H9 (cell line): ENCODE measurements at regions not wholly inside any gene's neighbourhood (a gene's known extent, or its start where the extent isn't known, plus 50 kb on each side); places are given as distances from the start of the nearest gene placed in this dataset.

Source experiments
- DNase-seq: peaks from one replicate; pipeline ENCODE4 v3.0.0-alpha.2; 2017
- H2AFZ ChIP-seq: one replicate; pipeline ENCODE4 v1.6.1; 2013; ENCODE audit warnings: mild to moderate bottlenecking, low read length, control low read depth, moderate library complexity
- H2AK5ac ChIP-seq: 2 replicates; pipeline ENCODE4 v1.6.1; 2013; ENCODE audit warnings: low read length, control low read depth, mixed read lengths; ENCODE audit not compliant: insufficient read length
- H2BK120ac ChIP-seq: one replicate; pipeline ENCODE4 v1.6.1; 2013; ENCODE audit warnings: low read depth, mild to moderate bottlenecking, low read length, control low read depth, inconsistent platforms; ENCODE audit not compliant: poor library complexity, severe bottlenecking
- H2BK12ac ChIP-seq: 2 replicates; pipeline ENCODE4 v1.6.1; 2013; ENCODE audit warnings: low read length, control low read depth, mixed read lengths, low read depth; ENCODE audit not compliant: insufficient read length
- H2BK15ac ChIP-seq: 2 replicates; pipeline ENCODE4 v1.6.1; 2013; ENCODE audit warnings: low read depth, low read length, control low read depth
- H2BK20ac ChIP-seq: one replicate; pipeline ENCODE4 v1.6.1; 2013; ENCODE audit warnings: low read depth, mild to moderate bottlenecking, low read length, control low read depth, inconsistent platforms; ENCODE audit not compliant: poor library complexity, severe bottlenecking
- H2BK5ac ChIP-seq: 2 replicates; pipeline ENCODE4 v1.6.1; 2013; ENCODE audit warnings: low read length, control low read depth, mixed read lengths; ENCODE audit not compliant: insufficient read length
- H3K14ac ChIP-seq: 2 replicates; pipeline ENCODE4 v1.6.1; 2013; ENCODE audit warnings: low read length, control low read depth; ENCODE audit not compliant: insufficient read depth
- H3K18ac ChIP-seq: 2 replicates; pipeline ENCODE4 v1.6.1; 2013; ENCODE audit warnings: low read depth, mild to moderate bottlenecking, mixed read lengths, low read length, control low read depth; ENCODE audit not compliant: insufficient read length
- H3K23ac ChIP-seq: 2 replicates; pipeline ENCODE4 v1.6.1; 2013; ENCODE audit warnings: low read length, control low read depth, mixed read lengths, low read depth; ENCODE audit not compliant: insufficient read length
- H3K23me2 ChIP-seq: 2 replicates; pipeline ENCODE4 v1.6.1; 2013; ENCODE audit warnings: low read depth, mild to moderate bottlenecking, mixed read lengths, low read length, control low read depth; ENCODE audit not compliant: insufficient read length, poor library complexity, severe bottlenecking
- H3K27ac ChIP-seq: 2 replicates; pipeline ENCODE4 v1.5.1; 2013; ENCODE audit warnings: low read length, control low read depth, mixed read lengths, low read depth; ENCODE audit not compliant: insufficient read length
- H3K27me3 ChIP-seq: 2 replicates; pipeline ENCODE4 v1.6.1; 2013; ENCODE audit warnings: low read length, control low read depth, inconsistent platforms; ENCODE audit not compliant: insufficient read depth
- H3K4ac ChIP-seq: 2 replicates; pipeline ENCODE4 v1.6.1; 2013; ENCODE audit warnings: low read depth, mild to moderate bottlenecking, control low read depth, inconsistent platforms, low read length, moderate library complexity
- H3K4me1 ChIP-seq: 2 replicates; pipeline ENCODE4 v1.6.1; 2013; ENCODE audit warnings: low read length, control low read depth, inconsistent platforms; ENCODE audit not compliant: insufficient read depth
- H3K4me2 ChIP-seq: 2 replicates; pipeline ENCODE4 v1.6.1; 2013; ENCODE audit warnings: low read length, control low read depth, mixed read lengths; ENCODE audit not compliant: insufficient read length, insufficient read depth
- H3K56ac ChIP-seq: 2 replicates; pipeline ENCODE4 v1.6.1; 2013; ENCODE audit warnings: low read depth, mild to moderate bottlenecking, mixed read lengths, low read length, control low read depth; ENCODE audit not compliant: insufficient read length
- H3K79me1 ChIP-seq: 2 replicates; pipeline ENCODE4 v1.6.1; 2013; ENCODE audit warnings: low read depth, mild to moderate bottlenecking, moderate library complexity, low read length, control low read depth, inconsistent platforms; ENCODE audit not compliant: insufficient read depth, poor library complexity, severe bottlenecking
- H3K79me2 ChIP-seq: 2 replicates; pipeline ENCODE4 v1.6.1; 2013; ENCODE audit warnings: low read length, control low read depth, inconsistent platforms; ENCODE audit not compliant: insufficient read depth
- H3K9ac ChIP-seq: 2 replicates; pipeline ENCODE4 v1.6.1; 2013; ENCODE audit warnings: low read length, control low read depth, mixed read lengths; ENCODE audit not compliant: insufficient read length; ENCODE audit errors: extremely low read depth
- H3K9me3 ChIP-seq: one replicate; pipeline ENCODE4 v1.6.1; 2013; ENCODE audit warnings: low read depth, low read length, inconsistent platforms; ENCODE audit not compliant: control insufficient read depth
- H3T11ph ChIP-seq: one replicate; pipeline ENCODE4 v1.6.1; 2013; ENCODE audit warnings: mild to moderate bottlenecking, low read length, control low read depth, inconsistent platforms
- H4K20me1 ChIP-seq: one replicate; pipeline ENCODE4 v1.6.1; 2013; ENCODE audit not compliant: control insufficient read depth, insufficient read length, insufficient read depth
- H4K5ac ChIP-seq: 2 replicates; pipeline ENCODE4 v1.6.1; 2013; ENCODE audit warnings: low read depth, mild to moderate bottlenecking, mixed read lengths, low read length, control low read depth; ENCODE audit not compliant: insufficient read length
- H4K8ac ChIP-seq: replicated peaks from 2 replicates; pipeline ENCODE4 v1.6.1; 2013; ENCODE audit warnings: low read length, control low read depth, mixed read lengths, low read depth; ENCODE audit not compliant: insufficient read length
- H4K91ac ChIP-seq: 2 replicates; pipeline ENCODE4 v1.6.1; 2013; ENCODE audit warnings: low read depth, mild to moderate bottlenecking, moderate library complexity, mixed read lengths, low read length, control low read depth; ENCODE audit not compliant: insufficient read length
- H3K27ac Mint-ChIP-seq, 3 experiments: 2 replicates in 2 of 3; 3 replicates in 1 of 3; pipeline ENCODE4 v1.8.0; 2020 to 2021; ENCODE audit warnings: mixed read lengths in 3 of 3, mild to moderate bottlenecking in 1 of 3, moderate library complexity in 1 of 3
- H3K27me3 Mint-ChIP-seq: 2 replicates; pipeline ENCODE4 v1.8.0; 2021; ENCODE audit warnings: low read depth, mild to moderate bottlenecking, moderate library complexity, mixed read lengths
- H3K36me3 Mint-ChIP-seq, 3 experiments: 2 replicates in 2 of 3; 3 replicates in 1 of 3; pipeline ENCODE4 v1.8.0; 2020 to 2021; ENCODE audit warnings: low read depth in 3 of 3, mixed read lengths in 3 of 3; ENCODE audit not compliant: insufficient read depth in 1 of 3
- H3K4me1 Mint-ChIP-seq, 2 experiments: 2 replicates each; pipeline ENCODE4 v1.8.0; 2020; ENCODE audit warnings: mixed read lengths in 2 of 2
- H3K4me3 Mint-ChIP-seq, 2 experiments: 2 replicates in 1 of 2; 3 replicates in 1 of 2; pipeline ENCODE4 v1.8.0; 2020 to 2021; ENCODE audit warnings: mild to moderate bottlenecking in 2 of 2, mixed read lengths in 2 of 2, moderate library complexity in 1 of 2
- H3K9me3 Mint-ChIP-seq, 2 experiments: 2 replicates in 1 of 2; 3 replicates in 1 of 2; pipeline ENCODE4 v1.8.0; 2020; ENCODE audit warnings: mild to moderate bottlenecking in 2 of 2, mixed read lengths in 2 of 2, moderate library complexity in 1 of 2
- CTCF ChIP-seq: fragments of 200-600 bp; sonication (generic); conservative IDR thresholded peaks from 3 replicates; pipeline ENCODE4 v1.8.0; 2021; ENCODE audit warnings: antibody characterized with exemption, mild to moderate bottlenecking
- WGBS: extraction: QIAGEN DNeasy Blood & Tissue Kit; methylation state at CpG from one replicate; pipeline ENCODE4 v1.1.7; 2013; ENCODE audit warnings: missing lambda C conversion rate, low lambda C conversion rate, mixed read lengths; ENCODE audit not compliant: insufficient read length; ENCODE audit errors: extremely low coverage; 5-methylcytosine and 5-hydroxymethylcytosine counted together

- H3K36me3 Mint-ChIP-seq, result no peaks in the 10 kb centered on the region
Observed at GRCh38 chr4:28432348-28433025, 1571.8 kb downstream of the STIM2 start.

More at GRCh38 chr4:28432348-28433025, 1571.8 kb downstream of the STIM2 start:
- Histone ChIP-seq H2BK20ac (no peak overlapping the region), H2BK15ac (no peak overlapping the region), H2BK5ac (no peak overlapping the region), H3K14ac (no peak overlapping the region), H3K9ac (no peak overlapping the region), H3K79me2 (no peaks in the 10 kb centered on the region), H4K20me1 (no peaks in the 10 kb centered on the region), H3K27me3 (no peaks in the 10 kb centered on the region), H4K8ac (no peak overlapping the region), H3K9me3 (no peaks in the 10 kb centered on the region), H3K4ac (no peak overlapping the region), H3K23ac (no peak overlapping the region), H3K4me1 (peaks cover 5% of the 10 kb centered on the region; the same call in 1 of the 2 replicates), H3K4me2 (no peak overlapping the region), H2AFZ (no peak overlapping the region), H3K79me1 (no peaks in the 10 kb centered on the region), H2BK120ac (no peak overlapping the region), H2BK12ac (no peak overlapping the region), H3K18ac (no peak overlapping the region), H3K23me2 (no peaks in the 10 kb centered on the region), H3K27ac (no peak overlapping the region), H2AK5ac (no peak overlapping the region), H4K5ac (no peak overlapping the region), H3K56ac (peak overlapping the region; percentile 24), H4K91ac (no peak overlapping the region), H3T11ph (no peak overlapping the region)
- Mint-ChIP-seq H3K27me3 (no peaks in the 10 kb centered on the region), H3K4me1 (peaks cover 20 to 30% of the 10 kb centered on the region in 2 experiments), H3K4me3 (no peak overlapping the region), H3K27ac (peak overlapping the region in 1 of 3 experiments; percentile 40; a peak in 1 of 7 replicates), H3K9me3 (no peaks in the 10 kb centered on the region; a peak in 1 of 5 replicates)
- DNase-seq, result no peak
- no CpG with 5 or more reads among the region's 7 CpGs for WGBS
- no peak for TF ChIP-seq CTCF
